GM20000 (cell line): ENCODE measurements at regions not wholly inside any gene's neighbourhood (a gene's known extent, or its start where the extent isn't known, plus 50 kb on each side); places are given as distances from the start of the nearest gene placed in this dataset.

Experiments used
- DNase-seq: peaks from one replicate; pipeline ENCODE4 v3.0.0; 2012; ENCODE audit warnings: low spot score
- CTCF ChIP-seq: IDR thresholded peaks from 2 replicates; pipeline ENCODE4 v1.5.1; 2012; ENCODE audit warnings: mild to moderate bottlenecking, control low read depth; ENCODE audit errors: extremely low read depth, missing control alignments

GRCh38 chr2:183605440-183605839 is 481.2 kb downstream of the NUP35 start:
- TF ChIP-seq CTCF, result no peak
- no peak for DNase-seq

- no peak for DNase-seq
- no peak for TF ChIP-seq CTCF
These were observed 481.9 kb downstream of the NUP35 start for GRCh38 chr2:183606022-183606717.

GRCh38 chr2:183606718-183607085 is 482.5 kb downstream of the NUP35 start:
- no peak for DNase-seq
- TF ChIP-seq CTCF, result no peak

GRCh38 chr2:183607995-183608394 is 483.8 kb downstream of the NUP35 start:
- DNase-seq, result no peak
- TF ChIP-seq CTCF, result no peak

GRCh38 chr2:183608747-183609146 is 484.5 kb downstream of the NUP35 start:
- no peak for TF ChIP-seq CTCF
- DNase-seq, result no peak

- no peak for TF ChIP-seq CTCF
- DNase-seq, result no peak
These were observed 486.5 kb downstream of the NUP35 start for GRCh38 chr2:183610724-183611123.

- DNase-seq, result no peak
- no peak for TF ChIP-seq CTCF
These were observed 490.7 kb downstream of the NUP35 start for GRCh38 chr2:183614799-183615435.
